ENCODE measurements at regions not wholly inside any gene's neighbourhood (a gene's known extent, or its start where the extent isn't known, plus 50 kb on each side); places are given as distances from the start of the nearest gene placed in this dataset.

DNA sequence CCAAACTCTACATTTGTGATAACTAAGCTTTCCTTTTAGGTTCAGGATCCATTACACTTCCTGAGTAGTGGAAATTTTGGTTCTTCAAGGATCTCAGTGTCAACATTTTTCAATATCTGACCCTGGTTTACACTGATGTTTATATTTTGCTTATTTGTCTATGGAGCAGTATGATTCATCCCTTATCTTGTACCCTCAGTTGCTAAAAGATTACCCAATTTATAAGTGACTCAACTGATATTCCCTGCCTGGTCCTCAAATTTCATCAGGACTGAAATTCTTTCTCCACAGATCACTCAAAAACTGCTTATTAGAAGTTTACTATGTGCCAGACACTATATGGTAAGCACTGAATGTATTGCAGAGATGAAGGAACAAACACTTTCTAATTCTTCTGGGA, 139.1 kb upstream of the CHRM3 start:
- TF ChIP-seq, protein P1, sequence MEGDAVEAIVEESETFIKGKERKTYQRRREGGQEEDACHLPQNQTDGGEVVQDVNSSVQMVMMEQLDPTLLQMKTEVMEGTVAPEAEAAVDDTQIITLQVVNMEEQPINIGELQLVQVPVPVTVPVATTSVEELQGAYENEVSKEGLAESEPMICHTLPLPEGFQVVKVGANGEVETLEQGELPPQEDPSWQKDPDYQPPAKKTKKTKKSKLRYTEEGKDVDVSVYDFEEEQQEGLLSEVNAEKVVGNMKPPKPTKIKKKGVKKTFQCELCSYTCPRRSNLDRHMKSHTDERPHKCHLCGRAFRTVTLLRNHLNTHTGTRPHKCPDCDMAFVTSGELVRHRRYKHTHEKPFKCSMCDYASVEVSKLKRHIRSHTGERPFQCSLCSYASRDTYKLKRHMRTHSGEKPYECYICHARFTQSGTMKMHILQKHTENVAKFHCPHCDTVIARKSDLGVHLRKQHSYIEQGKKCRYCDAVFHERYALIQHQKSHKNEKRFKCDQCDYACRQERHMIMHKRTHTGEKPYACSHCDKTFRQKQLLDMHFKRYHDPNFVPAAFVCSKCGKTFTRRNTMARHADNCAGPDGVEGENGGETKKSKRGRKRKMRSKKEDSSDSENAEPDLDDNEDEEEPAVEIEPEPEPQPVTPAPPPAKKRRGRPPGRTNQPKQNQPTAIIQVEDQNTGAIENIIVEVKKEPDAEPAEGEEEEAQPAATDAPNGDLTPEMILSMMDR (IDR thresholded peaks at IDR 0.05) = no peak
- TF ChIP-seq POLR2A (IDR thresholded peaks at IDR 0.05) (no peak), EP300 (IDR thresholded peaks at IDR 0.05) (no peak), POLR2AphosphoS5 (IDR thresholded peaks at IDR 0.05) (no peak)

All from upper lobe of left lung (tissue), 4 donors.